H1 (cell line): ENCODE measurements at regions not wholly inside any gene's neighbourhood (a gene's known extent, or its start where the extent isn't known, plus 50 kb on each side); places are given as distances from the start of the nearest gene placed in this dataset.

Experiments used
- CTCF ChIA-PET: fragments of 300-600 bp; sonication (Branson Sonifier 250); formaldehyde crosslinking; loops from one replicate; lab custom pipeline; 2021; ENCODE audit not compliant: partially characterized antibody; lab: Charles Lee
- POLR2A ChIA-PET: fragments of 300-600 bp; sonication (Branson Sonifier 250); formaldehyde crosslinking; loops from one replicate; lab custom pipeline; 2021; ENCODE audit warnings: inconsistent platforms; ENCODE audit not compliant: partially characterized antibody; lab: Charles Lee
- DNase-seq, 2 experiments: peaks; one replicate each; pipeline versions ENCODE4 v3.0.0 to v3.0.0-alpha.2; 2010 to 2022; ENCODE audit warnings: low spot score in 2 of 2, low read depth in 1 of 2, mixed read lengths in 1 of 2
- FAIRE-seq: peaks from 2 replicates; lab custom pipeline; 2011; peaks lifted over from hg19 to GRCh38; lab: Jason Lieb, UNC
- H2AFZ ChIP-seq: 2 replicates; pipeline ENCODE4 v1.8.1; 2012; ENCODE audit warnings: low read length, inconsistent platforms
- H2AK5ac ChIP-seq: 2 replicates; pipeline ENCODE4 v1.6.1; 2013; ENCODE audit warnings: low read depth, low read length
- H2BK120ac ChIP-seq: replicated peaks from 2 replicates; pipeline ENCODE3; 2013; ENCODE audit warnings: low read depth, low read length, inconsistent platforms
- H2BK12ac ChIP-seq: 2 replicates; pipeline ENCODE4 v1.6.1; 2013; ENCODE audit warnings: low read depth, low read length
- H2BK15ac ChIP-seq: 2 replicates; pipeline ENCODE4 v1.6.1; 2013; ENCODE audit warnings: low read length
- H2BK20ac ChIP-seq: 2 replicates; pipeline ENCODE4 v1.6.1; 2013; ENCODE audit warnings: low read length
- H2BK5ac ChIP-seq: 2 replicates; pipeline ENCODE4 v1.6.1; 2013; ENCODE audit warnings: low read depth, low read length
- H3K14ac ChIP-seq: 2 replicates; pipeline ENCODE4 v1.6.1; 2013; ENCODE audit warnings: inconsistent platforms; ENCODE audit not compliant: insufficient read length
- H3K18ac ChIP-seq: 2 replicates; pipeline ENCODE4 v1.6.1; 2013; ENCODE audit warnings: low read length; ENCODE audit errors: extremely low read depth
- H3K23ac ChIP-seq: 2 replicates; pipeline ENCODE4 v1.6.1; 2013; ENCODE audit warnings: inconsistent platforms; ENCODE audit not compliant: insufficient read length
- H3K23me2 ChIP-seq: 2 replicates; pipeline ENCODE4 v1.6.1; 2013; ENCODE audit warnings: low read depth, low read length
- H3K27ac ChIP-seq: 2 replicates; pipeline ENCODE4 v1.6.1; 2011; ENCODE audit warnings: low read depth, low read length, inconsistent platforms
- H3K27me3 ChIP-seq, 4 experiments: replicated peaks in 1 of 4; 1 replicate in 1 of 4; 2 replicates in 3 of 4; pipeline versions ENCODE4 v1.6.1 to v1.8.1; 2011 to 2013; ENCODE audit warnings: low read length in 3 of 4, mild to moderate bottlenecking in 3 of 4, inconsistent platforms in 2 of 4, mixed read lengths in 2 of 4, moderate library complexity in 1 of 4; ENCODE audit not compliant: control insufficient read depth in 3 of 4, insufficient read depth in 3 of 4; ENCODE audit errors: extremely low read depth in 1 of 4
- H3K36me3 ChIP-seq, 4 experiments: 2 replicates each; pipeline versions ENCODE4 v1.6.1 to v1.8.1; 2011 to 2013; ENCODE audit warnings: mild to moderate bottlenecking in 4 of 4, low read length in 3 of 4, moderate library complexity in 2 of 4, control low read depth in 1 of 4, inconsistent platforms in 1 of 4; ENCODE audit not compliant: insufficient read depth in 4 of 4, control insufficient read depth in 2 of 4
- H3K4ac ChIP-seq: replicated peaks from 2 replicates; pipeline ENCODE3; 2013; ENCODE audit warnings: low read length, low read depth, mixed read lengths, inconsistent platforms; ENCODE audit not compliant: insufficient read length
- H3K4me1 ChIP-seq, 4 experiments: replicated peaks in 1 of 4; 1 replicate in 1 of 4; 2 replicates in 3 of 4; pipeline versions ENCODE4 v1.6.1 to v1.8.1; 2011 to 2013; ENCODE audit warnings: low read length in 3 of 4, inconsistent platforms in 2 of 4, mixed read lengths in 1 of 4; ENCODE audit not compliant: insufficient read depth in 4 of 4, control insufficient read depth in 3 of 4
- H3K4me2 ChIP-seq, 2 experiments: 2 replicates each; pipeline versions ENCODE4 v1.6.1 to v1.8.1; 2011 to 2013; ENCODE audit warnings: low read depth in 2 of 2, low read length in 2 of 2, control low read depth in 1 of 2, inconsistent platforms in 1 of 2, mild to moderate bottlenecking in 1 of 2; ENCODE audit not compliant: insufficient read depth in 1 of 2
- H3K4me3 ChIP-seq, 4 experiments: fragments of 200-600, 300-600 bp in 1 of 4; sonication (generic), shearing (Covaris generic), sonication (Bioruptor Twin) in 1 of 4; 2 replicates each; pipeline versions ENCODE4 v1.5.1 to v1.8.1; 2011 to 2016; ENCODE audit warnings: low read length in 4 of 4, low read depth in 3 of 4, control low read depth in 2 of 4, inconsistent platforms in 2 of 4, mild to moderate bottlenecking in 2 of 4, mixed read lengths in 1 of 4, moderate library complexity in 1 of 4; ENCODE audit not compliant: insufficient read depth in 2 of 4; ENCODE audit errors: extremely low read depth in 1 of 4
- H3K56ac ChIP-seq: replicated peaks from 2 replicates; pipeline ENCODE3; 2013; ENCODE audit warnings: low read depth, mild to moderate bottlenecking, mixed read lengths, low read length, inconsistent platforms; ENCODE audit not compliant: insufficient read length
- H3K79me1 ChIP-seq: 2 replicates; pipeline ENCODE4 v1.6.1; 2013; ENCODE audit warnings: low read depth, low read length, control low read depth
- H3K79me2 ChIP-seq, 2 experiments: 2 replicates each; pipeline versions ENCODE4 v1.6.1 to v1.8.1; 2012 to 2013; ENCODE audit warnings: low read length in 2 of 2, mild to moderate bottlenecking in 2 of 2, inconsistent platforms in 1 of 2; ENCODE audit not compliant: insufficient read depth in 2 of 2, control insufficient read depth in 1 of 2
- H3K9ac ChIP-seq, 4 experiments: replicated peaks in 1 of 4; 1 replicate in 1 of 4; 2 replicates in 3 of 4; pipeline versions ENCODE4 v1.6.1 to v1.8.1; 2011 to 2013; ENCODE audit warnings: low read depth in 3 of 4, low read length in 3 of 4, control low read depth in 2 of 4, mild to moderate bottlenecking in 2 of 4, moderate library complexity in 2 of 4, inconsistent platforms in 1 of 4; ENCODE audit errors: extremely low read depth in 1 of 4
- H3K9me3 ChIP-seq, 2 experiments: 2 replicates each; pipeline versions ENCODE4 v1.6.1 to v1.8.1; 2012 to 2013; ENCODE audit warnings: mild to moderate bottlenecking in 2 of 2, moderate library complexity in 2 of 2, control low read depth in 1 of 2, inconsistent platforms in 1 of 2, low read depth in 1 of 2, low read length in 1 of 2, mixed read lengths in 1 of 2; ENCODE audit not compliant: insufficient read depth in 2 of 2
- H4K20me1 ChIP-seq, 2 experiments: replicated peaks in 1 of 2; 2 replicates each; pipeline versions ENCODE3 to v1.8.1; 2011 to 2013; ENCODE audit warnings: inconsistent platforms in 2 of 2, low read length in 2 of 2, mild to moderate bottlenecking in 1 of 2; ENCODE audit not compliant: insufficient read depth in 2 of 2, control insufficient read depth in 1 of 2
- H4K5ac ChIP-seq: 2 replicates; pipeline ENCODE4 v1.6.1; 2013; ENCODE audit warnings: low read length, low read depth, mixed read lengths, inconsistent platforms; ENCODE audit not compliant: insufficient read length
- H4K8ac ChIP-seq: 2 replicates; pipeline ENCODE4 v1.8.0; 2013; ENCODE audit warnings: mild to moderate bottlenecking, moderate library complexity, low read length, inconsistent platforms; ENCODE audit not compliant: insufficient read depth; ENCODE audit errors: extremely low read depth
- H4K91ac ChIP-seq: replicated peaks from 2 replicates; pipeline ENCODE3; 2013; ENCODE audit warnings: low read length, mixed read lengths, inconsistent platforms; ENCODE audit not compliant: insufficient read length
- CHD1 ChIP-seq: IDR thresholded peaks from 2 replicates; pipeline ENCODE4 v1.6.1; 2012; ENCODE audit warnings: low read depth, low read length, improper control_type of control experiment
- CTBP2 ChIP-seq: IDR thresholded peaks from 2 replicates; pipeline ENCODE4 v1.7.0; 2011; ENCODE audit warnings: borderline replicate concordance, mild to moderate bottlenecking, moderate library complexity, mixed read lengths, low read length; ENCODE audit not compliant: insufficient read depth, insufficient read length
- RFX5 ChIP-seq: IDR thresholded peaks from 2 replicates; pipeline ENCODE4 v1.6.1; 2011; ENCODE audit warnings: low read depth, low read length, improper control_type of control experiment, borderline replicate concordance
- WGBS, 2 experiments: shearing (Covaris generic) in 1 of 2; methylation state at CpG; one replicate each; pipeline versions ENCODE4 v1.1.6 to v1.1.7; 2013 to 2015; ENCODE audit warnings: low lambda C conversion rate in 2 of 2, mixed read lengths in 2 of 2, inconsistent platforms in 1 of 2, low coverage in 1 of 2, missing lambda C conversion rate in 1 of 2; ENCODE audit not compliant: insufficient replicate concordance in 2 of 2, insufficient coverage in 1 of 2, insufficient read length in 1 of 2; ENCODE audit errors: extremely low coverage in 1 of 2, missing lambda C conversion rate in 1 of 2; 5-methylcytosine and 5-hydroxymethylcytosine counted together
- TF ChIP-seq, protein P1 (sequence below): IDR thresholded peaks from 2 replicates; pipeline ENCODE4 v1.6.1; 2012; ENCODE audit warnings: low read length, inconsistent platforms

DNA sequence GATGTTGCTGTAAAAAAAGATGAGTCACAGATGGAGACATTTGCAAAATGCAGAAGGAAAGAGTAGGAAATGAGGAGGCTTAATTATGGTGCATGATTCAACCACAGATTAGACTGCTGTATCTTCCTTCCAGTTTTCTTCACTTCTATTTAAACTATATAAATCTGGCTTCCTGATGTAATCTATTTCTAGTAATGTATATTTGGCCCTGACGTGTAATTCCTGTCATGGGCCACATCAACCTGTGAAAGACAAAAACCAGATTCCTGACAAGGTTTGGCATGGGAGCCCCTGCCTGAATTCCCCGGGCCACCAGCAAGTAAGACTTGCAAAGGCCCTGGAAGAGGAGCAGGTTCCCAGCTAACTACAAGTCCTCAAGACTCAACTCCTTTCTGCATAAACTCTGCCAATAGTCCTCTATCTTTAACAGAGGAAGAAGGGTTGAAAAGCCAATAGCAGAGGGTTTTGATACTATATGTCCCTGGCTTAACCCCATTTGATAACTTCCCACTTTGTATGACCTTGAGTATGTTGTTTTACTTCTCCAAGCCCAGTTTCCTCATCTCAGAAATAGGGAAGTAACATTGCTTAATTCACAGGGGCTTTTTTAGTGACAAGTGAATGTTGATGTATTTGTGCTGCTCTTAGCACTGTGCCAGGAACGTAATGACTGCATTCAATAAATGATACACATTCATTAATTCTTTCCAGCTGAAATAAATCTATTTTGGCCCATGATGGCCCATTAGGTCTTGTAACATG is 172.7 kb downstream of the SPRY2 start:
- 90% methylated on average over 3 of the region's 3 CpGs; no CpG with 5 or more reads in 1 of the 2 experiments for WGBS, 2 experiments
- DNase-seq (no peak), FAIRE-seq (no peak)
- no peak overlapping the region for H2BK20ac ChIP-seq
- no peaks in the 10 kb centered on the region for H4K20me1 ChIP-seq
- H4K8ac ChIP-seq, result no peak overlapping the region; the same call in 1 of the 2 replicates
- H2BK5ac ChIP-seq, result no peak overlapping the region
- H2AFZ ChIP-seq, result no peak overlapping the region
- no peak overlapping the region for H4K5ac ChIP-seq
- H2BK12ac ChIP-seq, result no peak overlapping the region
- no peaks in the 10 kb centered on the region for H3K79me2 ChIP-seq
- H2BK15ac ChIP-seq, result no peak overlapping the region
- H3K27me3 ChIP-seq, result no peaks in the 10 kb centered on the region
- CTCF ChIA-PET, result interaction anchor here (0.8 kb wide), 1 partner anchor 27 kb away, joined by 3 read pairs; no protein-coding TSS in a partner anchor
- no peaks in the 10 kb centered on the region for H3K4me1 ChIP-seq
- H3K27ac ChIP-seq, result no peak overlapping the region
- TF ChIP-seq, protein P1, sequence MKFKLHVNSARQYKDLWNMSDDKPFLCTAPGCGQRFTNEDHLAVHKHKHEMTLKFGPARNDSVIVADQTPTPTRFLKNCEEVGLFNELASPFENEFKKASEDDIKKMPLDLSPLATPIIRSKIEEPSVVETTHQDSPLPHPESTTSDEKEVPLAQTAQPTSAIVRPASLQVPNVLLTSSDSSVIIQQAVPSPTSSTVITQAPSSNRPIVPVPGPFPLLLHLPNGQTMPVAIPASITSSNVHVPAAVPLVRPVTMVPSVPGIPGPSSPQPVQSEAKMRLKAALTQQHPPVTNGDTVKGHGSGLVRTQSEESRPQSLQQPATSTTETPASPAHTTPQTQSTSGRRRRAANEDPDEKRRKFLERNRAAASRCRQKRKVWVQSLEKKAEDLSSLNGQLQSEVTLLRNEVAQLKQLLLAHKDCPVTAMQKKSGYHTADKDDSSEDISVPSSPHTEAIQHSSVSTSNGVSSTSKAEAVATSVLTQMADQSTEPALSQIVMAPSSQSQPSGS, result no peak
- TF ChIP-seq RFX5 (no peak), CHD1 (no peak), CTBP2 (no peak)
- H2AK5ac ChIP-seq, result no peak overlapping the region
- H3K14ac ChIP-seq, result no peak overlapping the region
- no peaks in the 10 kb centered on the region for H3K79me1 ChIP-seq
- H3K4ac ChIP-seq, result no peak overlapping the region
- no peaks in the 10 kb centered on the region; the same call in 1 of the 2 replicates for H3K23me2 ChIP-seq
- H4K91ac ChIP-seq, result no peak overlapping the region
- H3K4me2 ChIP-seq, result no peak overlapping the region
- H3K36me3 ChIP-seq, result no peaks in the 10 kb centered on the region
- no peak overlapping the region for H3K4me3 ChIP-seq
- no peak overlapping the region for H3K9ac ChIP-seq
- no peak overlapping the region for H2BK120ac ChIP-seq
- H3K23ac ChIP-seq, result no peak overlapping the region
- no peak overlapping the region for H3K56ac ChIP-seq
- POLR2A ChIA-PET, result no interaction called here
- H3K9me3 ChIP-seq, result no peaks in the 10 kb centered on the region
- H3K18ac ChIP-seq, result no peak overlapping the region
